Urinary bladder (tissue), 3 donors: ENCODE measurements at regions not wholly inside any gene's neighbourhood (a gene's known extent, or its start where the extent isn't known, plus 50 kb on each side); places are given as distances from the start of the nearest gene placed in this dataset.

ENCODE experiments used
- DNase-seq: peaks from one replicate; pipeline ENCODE4 v3.0.0-alpha.2; 2015; ENCODE audit errors: extremely low spot score
- H3K27ac ChIP-seq: one replicate; pipeline ENCODE4 v1.5.1; 2013; ENCODE audit warnings: low read depth, mild to moderate bottlenecking, moderate library complexity
- H3K36me3 ChIP-seq: one replicate; pipeline ENCODE4 v1.6.1; 2013; ENCODE audit warnings: mild to moderate bottlenecking, moderate library complexity; ENCODE audit not compliant: insufficient read depth
- H3K4me1 ChIP-seq: one replicate; pipeline ENCODE4 v1.6.1; 2013; ENCODE audit warnings: mild to moderate bottlenecking, moderate library complexity; ENCODE audit not compliant: insufficient read depth
- H3K4me3 ChIP-seq: one replicate; pipeline ENCODE4 v1.5.1; 2013; ENCODE audit warnings: low read depth, low read length
- WGBS: extraction: QIAGEN DNeasy Blood & Tissue Kit; methylation state at CpG from one replicate; pipeline ENCODE4 v1.1.7; 2013; 5-methylcytosine and 5-hydroxymethylcytosine counted together
- donor health status: healthy with polysubstance abuse.
- donor health status: healthy.

GRCh38 chr4:56733352-56733751 lies 52.3 kb upstream of the HOPX start:
- 96% methylated on average over 5 of the region's 5 CpGs for WGBS
- no peak for DNase-seq
- H3K4me3 ChIP-seq = no peak overlapping the region
- no peaks in the 10 kb centered on the region for H3K4me1 ChIP-seq
- H3K36me3 ChIP-seq = no peaks in the 10 kb centered on the region
- H3K27ac ChIP-seq = no peak overlapping the region

GRCh38 chr4:56732301-56732700 lies 51.2 kb upstream of the HOPX start:
- no peaks in the 10 kb centered on the region for H3K36me3 ChIP-seq
- no peak overlapping the region for H3K27ac ChIP-seq
- 84% methylated on average over 3 of the region's 3 CpGs for WGBS
- H3K4me3 ChIP-seq = no peak overlapping the region
- H3K4me1 ChIP-seq = no peaks in the 10 kb centered on the region
- no peak for DNase-seq

GRCh38 chr4:56731857-56732256 lies 50.8 kb upstream of the HOPX start:
- H3K27ac ChIP-seq = no peak overlapping the region
- H3K36me3 ChIP-seq = no peaks in the 10 kb centered on the region
- WGBS = 62% methylated on average over 8 of the region's 8 CpGs
- no peaks in the 10 kb centered on the region for H3K4me1 ChIP-seq
- no peak for DNase-seq
- no peak overlapping the region for H3K4me3 ChIP-seq
